BE2C (cell line): ENCODE measurements at regions not wholly inside any gene's neighbourhood (a gene's known extent, or its start where the extent isn't known, plus 50 kb on each side); places are given as distances from the start of the nearest gene placed in this dataset.

Experiments used
- DNase-seq: peaks from one replicate; pipeline ENCODE4 v3.0.0-alpha.2; 2020
- H3K27me3 ChIP-seq: fragments of 250-450 bp; sonication (Bioruptor Pico); 2 replicates; pipeline ENCODE4 v1.5.1; 2020; ENCODE audit warnings: mild to moderate bottlenecking
- H3K36me3 ChIP-seq: fragments of 250-450 bp; sonication (Bioruptor Pico); 2 replicates; pipeline ENCODE4 v1.5.1; 2020; ENCODE audit warnings: mild to moderate bottlenecking
- H3K4me1 ChIP-seq: fragments of 250-450 bp; sonication (Bioruptor Pico); 2 replicates; pipeline ENCODE4 v1.5.1; 2020
- H3K4me3 ChIP-seq: 2 replicates; pipeline ENCODE4 v1.5.1; 2011; ENCODE audit warnings: low read depth, low read length
- H3K9me3 ChIP-seq: fragments of 250-450 bp; sonication (Bioruptor Pico); 2 replicates; pipeline ENCODE4 v1.5.1; 2020
- TF ChIP-seq, protein P1 (sequence below): IDR thresholded peaks from 2 replicates; pipeline ENCODE4 v1.5.1; 2012; ENCODE audit warnings: mild to moderate bottlenecking, low read depth, low read length

DNA sequence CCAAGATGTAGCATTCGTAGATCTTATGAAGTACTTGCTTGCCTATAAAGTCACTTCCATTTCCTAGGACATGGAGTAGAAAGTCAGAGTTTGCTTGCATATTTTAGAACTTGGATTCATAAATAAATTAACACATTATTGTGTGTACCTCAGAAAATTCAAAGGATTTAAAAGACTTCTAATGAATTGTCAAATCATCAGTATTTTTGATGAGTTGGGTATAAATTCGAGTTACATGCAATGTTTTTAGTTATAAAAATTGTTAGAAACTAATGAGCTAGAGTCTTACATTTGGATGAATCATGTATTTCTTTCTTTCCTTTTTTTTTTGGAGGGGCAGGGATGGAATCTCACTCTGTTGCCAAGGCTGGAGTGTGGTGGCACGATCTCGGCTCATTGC is 156.9 kb upstream of the KCNJ16 start:
- Histone ChIP-seq H3K27me3 (no peaks in the 10 kb centered on the region), H3K9me3 (no peaks in the 10 kb centered on the region), H3K36me3 (no peaks in the 10 kb centered on the region), H3K4me3 (no peak overlapping the region), H3K4me1 (no peaks in the 10 kb centered on the region)
- no peak for DNase-seq
- TF ChIP-seq, protein P1, sequence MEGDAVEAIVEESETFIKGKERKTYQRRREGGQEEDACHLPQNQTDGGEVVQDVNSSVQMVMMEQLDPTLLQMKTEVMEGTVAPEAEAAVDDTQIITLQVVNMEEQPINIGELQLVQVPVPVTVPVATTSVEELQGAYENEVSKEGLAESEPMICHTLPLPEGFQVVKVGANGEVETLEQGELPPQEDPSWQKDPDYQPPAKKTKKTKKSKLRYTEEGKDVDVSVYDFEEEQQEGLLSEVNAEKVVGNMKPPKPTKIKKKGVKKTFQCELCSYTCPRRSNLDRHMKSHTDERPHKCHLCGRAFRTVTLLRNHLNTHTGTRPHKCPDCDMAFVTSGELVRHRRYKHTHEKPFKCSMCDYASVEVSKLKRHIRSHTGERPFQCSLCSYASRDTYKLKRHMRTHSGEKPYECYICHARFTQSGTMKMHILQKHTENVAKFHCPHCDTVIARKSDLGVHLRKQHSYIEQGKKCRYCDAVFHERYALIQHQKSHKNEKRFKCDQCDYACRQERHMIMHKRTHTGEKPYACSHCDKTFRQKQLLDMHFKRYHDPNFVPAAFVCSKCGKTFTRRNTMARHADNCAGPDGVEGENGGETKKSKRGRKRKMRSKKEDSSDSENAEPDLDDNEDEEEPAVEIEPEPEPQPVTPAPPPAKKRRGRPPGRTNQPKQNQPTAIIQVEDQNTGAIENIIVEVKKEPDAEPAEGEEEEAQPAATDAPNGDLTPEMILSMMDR, result no peak

GRCh38 chr17:69919789-69920188 is 155.2 kb upstream of the KCNJ16 start:
- H3K27me3 ChIP-seq, result no peaks in the 10 kb centered on the region
- no peak for DNase-seq
- TF ChIP-seq, protein P1, result no peak
- H3K36me3 ChIP-seq, result no peaks in the 10 kb centered on the region
- H3K9me3 ChIP-seq, result no peaks in the 10 kb centered on the region
- no peaks in the 10 kb centered on the region for H3K4me1 ChIP-seq
- no peak overlapping the region for H3K4me3 ChIP-seq

DNA sequence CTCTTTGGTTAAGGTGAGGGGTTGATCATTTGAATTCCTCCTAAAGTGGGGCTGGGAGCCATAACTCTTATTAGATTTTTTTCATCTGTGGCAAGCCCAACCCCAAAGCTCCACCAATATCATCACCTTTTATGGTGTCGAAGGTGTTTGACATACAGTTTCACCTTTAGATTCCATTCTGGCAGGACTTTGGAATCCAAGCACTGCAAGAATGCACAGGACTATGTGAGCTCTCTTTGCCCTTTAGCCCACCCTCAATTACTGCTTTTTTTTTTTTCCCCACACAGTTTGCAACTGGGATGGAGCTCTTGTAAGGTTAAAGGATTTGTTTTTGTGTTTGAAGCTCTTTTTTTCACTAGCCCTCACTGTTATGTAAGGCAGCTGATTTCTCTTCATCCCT is 154.0 kb upstream of the KCNJ16 start:
- Histone ChIP-seq H3K9me3 (no peaks in the 10 kb centered on the region), H3K4me3 (no peak overlapping the region), H3K36me3 (no peaks in the 10 kb centered on the region), H3K27me3 (no peaks in the 10 kb centered on the region), H3K4me1 (no peaks in the 10 kb centered on the region)
- TF ChIP-seq, protein P1, result no peak
- DNase-seq, result no peak

DNA sequence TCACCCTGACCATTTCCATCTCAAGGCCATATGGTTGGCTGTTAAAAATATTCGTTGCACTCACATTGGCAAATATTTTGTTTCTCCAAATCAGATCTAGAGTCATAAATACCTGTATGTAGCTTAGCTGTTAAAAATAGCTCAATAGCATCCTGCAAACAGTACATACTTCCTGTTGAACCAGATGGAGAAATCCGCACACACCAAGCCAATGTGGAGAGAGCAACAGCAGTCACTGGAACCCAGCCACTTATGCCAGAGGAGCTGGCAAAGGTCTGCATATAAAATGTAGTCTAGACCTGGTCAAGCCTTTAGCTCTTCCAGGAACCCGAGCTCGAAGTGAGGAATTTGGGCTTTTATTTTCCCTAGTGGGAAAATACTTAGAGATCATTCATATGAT is 146.4 kb upstream of the KCNJ16 start:
- Histone ChIP-seq H3K36me3 (no peaks in the 10 kb centered on the region), H3K4me3 (no peak overlapping the region), H3K27me3 (no peaks in the 10 kb centered on the region), H3K9me3 (no peaks in the 10 kb centered on the region), H3K4me1 (no peaks in the 10 kb centered on the region)
- TF ChIP-seq, protein P1, result no peak
- DNase-seq, result no peak

DNA sequence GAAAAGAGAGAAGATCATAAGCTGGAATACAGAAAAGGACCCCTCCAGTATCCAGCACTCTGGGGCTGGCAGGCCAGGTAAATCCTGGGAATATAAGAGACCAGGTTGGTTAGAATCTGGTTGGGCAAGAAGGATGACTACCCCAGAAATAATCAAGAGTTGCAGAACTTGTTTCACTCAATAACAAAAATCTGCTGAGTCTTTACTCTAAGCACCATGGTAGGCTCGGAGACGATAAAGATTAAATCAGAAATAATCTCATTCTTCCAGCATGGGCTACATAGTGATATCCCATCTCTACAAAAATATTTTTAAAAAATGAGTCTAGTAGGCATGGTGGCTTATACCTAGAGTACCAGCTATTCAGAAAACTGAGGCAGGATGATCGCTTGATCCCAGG is 138.0 kb upstream of the KCNJ16 start:
- no peaks in the 10 kb centered on the region for H3K27me3 ChIP-seq
- H3K4me3 ChIP-seq, result no peak overlapping the region
- DNase-seq, result no peak
- TF ChIP-seq, protein P1, result no peak
- H3K4me1 ChIP-seq, result no peaks in the 10 kb centered on the region
- no peaks in the 10 kb centered on the region for H3K9me3 ChIP-seq
- H3K36me3 ChIP-seq, result no peaks in the 10 kb centered on the region

DNA sequence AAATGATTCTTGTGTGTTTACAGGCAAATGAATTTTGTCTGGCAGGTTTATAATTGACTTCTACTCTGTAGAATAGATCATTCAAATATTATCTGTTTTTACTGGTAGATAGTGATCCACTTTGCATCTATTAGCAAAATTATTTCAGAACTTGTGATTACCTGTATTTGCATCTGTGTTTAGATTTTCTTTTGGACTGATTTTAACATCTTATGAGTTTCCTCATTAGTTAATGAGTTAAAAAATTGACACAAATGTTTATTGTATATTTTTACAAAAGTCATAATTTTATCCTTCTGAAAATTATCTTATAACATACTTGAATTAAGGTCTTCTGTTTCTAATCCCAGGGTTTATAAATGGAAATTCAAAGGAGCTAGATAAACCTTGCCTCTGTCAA is 132.0 kb upstream of the KCNJ16 start:
- H3K27me3 ChIP-seq, result no peaks in the 10 kb centered on the region
- no peaks in the 10 kb centered on the region for H3K36me3 ChIP-seq
- TF ChIP-seq, protein P1, result no peak
- H3K4me3 ChIP-seq, result no peak overlapping the region
- no peaks in the 10 kb centered on the region for H3K4me1 ChIP-seq
- H3K9me3 ChIP-seq, result no peaks in the 10 kb centered on the region
- no peak for DNase-seq
